H9 (cell line): ENCODE measurements at regions not wholly inside any gene's neighbourhood (a gene's known extent, or its start where the extent isn't known, plus 50 kb on each side); places are given as distances from the start of the nearest gene placed in this dataset.

ENCODE experiments used
- DNase-seq: peaks from one replicate; pipeline ENCODE4 v3.0.0-alpha.2; 2017
- H2AFZ ChIP-seq: one replicate; pipeline ENCODE4 v1.6.1; 2013; ENCODE audit warnings: mild to moderate bottlenecking, low read length, control low read depth, moderate library complexity
- H2AK5ac ChIP-seq: 2 replicates; pipeline ENCODE4 v1.6.1; 2013; ENCODE audit warnings: low read length, control low read depth, mixed read lengths; ENCODE audit not compliant: insufficient read length
- H2BK120ac ChIP-seq: one replicate; pipeline ENCODE4 v1.6.1; 2013; ENCODE audit warnings: low read depth, mild to moderate bottlenecking, low read length, control low read depth, inconsistent platforms; ENCODE audit not compliant: poor library complexity, severe bottlenecking
- H2BK12ac ChIP-seq: 2 replicates; pipeline ENCODE4 v1.6.1; 2013; ENCODE audit warnings: low read length, control low read depth, mixed read lengths, low read depth; ENCODE audit not compliant: insufficient read length
- H2BK15ac ChIP-seq: 2 replicates; pipeline ENCODE4 v1.6.1; 2013; ENCODE audit warnings: low read depth, low read length, control low read depth
- H2BK20ac ChIP-seq: one replicate; pipeline ENCODE4 v1.6.1; 2013; ENCODE audit warnings: low read depth, mild to moderate bottlenecking, low read length, control low read depth, inconsistent platforms; ENCODE audit not compliant: poor library complexity, severe bottlenecking
- H2BK5ac ChIP-seq: 2 replicates; pipeline ENCODE4 v1.6.1; 2013; ENCODE audit warnings: low read length, control low read depth, mixed read lengths; ENCODE audit not compliant: insufficient read length
- H3K14ac ChIP-seq: 2 replicates; pipeline ENCODE4 v1.6.1; 2013; ENCODE audit warnings: low read length, control low read depth; ENCODE audit not compliant: insufficient read depth
- H3K18ac ChIP-seq: 2 replicates; pipeline ENCODE4 v1.6.1; 2013; ENCODE audit warnings: low read depth, mild to moderate bottlenecking, mixed read lengths, low read length, control low read depth; ENCODE audit not compliant: insufficient read length
- H3K23ac ChIP-seq: 2 replicates; pipeline ENCODE4 v1.6.1; 2013; ENCODE audit warnings: low read length, control low read depth, mixed read lengths, low read depth; ENCODE audit not compliant: insufficient read length
- H3K23me2 ChIP-seq: 2 replicates; pipeline ENCODE4 v1.6.1; 2013; ENCODE audit warnings: low read depth, mild to moderate bottlenecking, mixed read lengths, low read length, control low read depth; ENCODE audit not compliant: insufficient read length, poor library complexity, severe bottlenecking
- H3K27ac ChIP-seq: 2 replicates; pipeline ENCODE4 v1.5.1; 2013; ENCODE audit warnings: low read length, control low read depth, mixed read lengths, low read depth; ENCODE audit not compliant: insufficient read length
- H3K27me3 ChIP-seq: 2 replicates; pipeline ENCODE4 v1.6.1; 2013; ENCODE audit warnings: low read length, control low read depth, inconsistent platforms; ENCODE audit not compliant: insufficient read depth
- H3K4ac ChIP-seq: 2 replicates; pipeline ENCODE4 v1.6.1; 2013; ENCODE audit warnings: low read depth, mild to moderate bottlenecking, control low read depth, inconsistent platforms, low read length, moderate library complexity
- H3K4me1 ChIP-seq: 2 replicates; pipeline ENCODE4 v1.6.1; 2013; ENCODE audit warnings: low read length, control low read depth, inconsistent platforms; ENCODE audit not compliant: insufficient read depth
- H3K4me2 ChIP-seq: 2 replicates; pipeline ENCODE4 v1.6.1; 2013; ENCODE audit warnings: low read length, control low read depth, mixed read lengths; ENCODE audit not compliant: insufficient read length, insufficient read depth
- H3K56ac ChIP-seq: 2 replicates; pipeline ENCODE4 v1.6.1; 2013; ENCODE audit warnings: low read depth, mild to moderate bottlenecking, mixed read lengths, low read length, control low read depth; ENCODE audit not compliant: insufficient read length
- H3K79me1 ChIP-seq: 2 replicates; pipeline ENCODE4 v1.6.1; 2013; ENCODE audit warnings: low read depth, mild to moderate bottlenecking, moderate library complexity, low read length, control low read depth, inconsistent platforms; ENCODE audit not compliant: insufficient read depth, poor library complexity, severe bottlenecking
- H3K79me2 ChIP-seq: 2 replicates; pipeline ENCODE4 v1.6.1; 2013; ENCODE audit warnings: low read length, control low read depth, inconsistent platforms; ENCODE audit not compliant: insufficient read depth
- H3K9ac ChIP-seq: 2 replicates; pipeline ENCODE4 v1.6.1; 2013; ENCODE audit warnings: low read length, control low read depth, mixed read lengths; ENCODE audit not compliant: insufficient read length; ENCODE audit errors: extremely low read depth
- H3K9me3 ChIP-seq: one replicate; pipeline ENCODE4 v1.6.1; 2013; ENCODE audit warnings: low read depth, low read length, inconsistent platforms; ENCODE audit not compliant: control insufficient read depth
- H3T11ph ChIP-seq: one replicate; pipeline ENCODE4 v1.6.1; 2013; ENCODE audit warnings: mild to moderate bottlenecking, low read length, control low read depth, inconsistent platforms
- H4K20me1 ChIP-seq: one replicate; pipeline ENCODE4 v1.6.1; 2013; ENCODE audit not compliant: control insufficient read depth, insufficient read length, insufficient read depth
- H4K5ac ChIP-seq: 2 replicates; pipeline ENCODE4 v1.6.1; 2013; ENCODE audit warnings: low read depth, mild to moderate bottlenecking, mixed read lengths, low read length, control low read depth; ENCODE audit not compliant: insufficient read length
- H4K8ac ChIP-seq: replicated peaks from 2 replicates; pipeline ENCODE4 v1.6.1; 2013; ENCODE audit warnings: low read length, control low read depth, mixed read lengths, low read depth; ENCODE audit not compliant: insufficient read length
- H4K91ac ChIP-seq: 2 replicates; pipeline ENCODE4 v1.6.1; 2013; ENCODE audit warnings: low read depth, mild to moderate bottlenecking, moderate library complexity, mixed read lengths, low read length, control low read depth; ENCODE audit not compliant: insufficient read length
- H3K27ac Mint-ChIP-seq, 3 experiments: 2 replicates in 2 of 3; 3 replicates in 1 of 3; pipeline ENCODE4 v1.8.0; 2020 to 2021; ENCODE audit warnings: mixed read lengths in 3 of 3, mild to moderate bottlenecking in 1 of 3, moderate library complexity in 1 of 3
- H3K27me3 Mint-ChIP-seq: 2 replicates; pipeline ENCODE4 v1.8.0; 2021; ENCODE audit warnings: low read depth, mild to moderate bottlenecking, moderate library complexity, mixed read lengths
- H3K36me3 Mint-ChIP-seq, 3 experiments: 2 replicates in 2 of 3; 3 replicates in 1 of 3; pipeline ENCODE4 v1.8.0; 2020 to 2021; ENCODE audit warnings: low read depth in 3 of 3, mixed read lengths in 3 of 3; ENCODE audit not compliant: insufficient read depth in 1 of 3
- H3K4me1 Mint-ChIP-seq, 2 experiments: 2 replicates each; pipeline ENCODE4 v1.8.0; 2020; ENCODE audit warnings: mixed read lengths in 2 of 2
- H3K4me3 Mint-ChIP-seq, 2 experiments: 2 replicates in 1 of 2; 3 replicates in 1 of 2; pipeline ENCODE4 v1.8.0; 2020 to 2021; ENCODE audit warnings: mild to moderate bottlenecking in 2 of 2, mixed read lengths in 2 of 2, moderate library complexity in 1 of 2
- H3K9me3 Mint-ChIP-seq, 2 experiments: 2 replicates in 1 of 2; 3 replicates in 1 of 2; pipeline ENCODE4 v1.8.0; 2020; ENCODE audit warnings: mild to moderate bottlenecking in 2 of 2, mixed read lengths in 2 of 2, moderate library complexity in 1 of 2
- WGBS: extraction: QIAGEN DNeasy Blood & Tissue Kit; methylation state at CpG from one replicate; pipeline ENCODE4 v1.1.7; 2013; ENCODE audit warnings: missing lambda C conversion rate, low lambda C conversion rate, mixed read lengths; ENCODE audit not compliant: insufficient read length; ENCODE audit errors: extremely low coverage; 5-methylcytosine and 5-hydroxymethylcytosine counted together
- TF ChIP-seq, protein P1 (sequence below): fragments of 200-600 bp; sonication (generic); conservative IDR thresholded peaks from 3 replicates; pipeline ENCODE4 v1.8.0; 2021; ENCODE audit warnings: antibody characterized with exemption, mild to moderate bottlenecking

DNA sequence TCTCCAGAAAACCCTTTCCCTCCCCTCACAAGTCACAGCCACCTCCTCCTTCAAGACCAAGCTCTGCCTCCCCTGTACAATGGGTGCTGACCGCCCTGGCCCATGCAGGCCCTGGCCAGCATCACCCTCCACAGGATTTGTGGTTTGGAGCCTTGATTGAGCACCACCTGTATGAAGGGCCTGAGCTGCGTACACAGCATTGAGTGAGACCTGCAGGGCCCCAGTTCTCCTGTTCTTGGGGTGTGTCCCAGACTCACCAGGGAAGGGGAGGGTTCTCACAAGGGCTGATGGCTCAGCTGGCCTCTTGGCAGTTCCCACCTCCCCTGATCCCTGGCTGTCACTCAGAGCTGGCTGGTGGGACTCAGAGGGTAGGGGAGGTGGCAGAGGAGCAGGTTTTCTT, 63.7 kb upstream of the IER5L start:
- Histone ChIP-seq H4K20me1 (no peaks in the 10 kb centered on the region), H2BK20ac (no peak overlapping the region), H3K27me3 (no peaks in the 10 kb centered on the region), H3K14ac (no peak overlapping the region), H2AK5ac (no peak overlapping the region), H3K9ac (no peak overlapping the region), H3K23ac (no peak overlapping the region), H4K5ac (no peak overlapping the region), H3K27ac (no peak overlapping the region), H2BK15ac (no peak overlapping the region), H3T11ph (no peak overlapping the region), H3K56ac (no peak overlapping the region), H4K8ac (no peak overlapping the region), H2BK12ac (no peak overlapping the region), H3K79me1 (no peaks in the 10 kb centered on the region), H3K79me2 (no peaks in the 10 kb centered on the region), H3K9me3 (no peaks in the 10 kb centered on the region), H2AFZ (no peak overlapping the region), H2BK5ac (no peak overlapping the region), H2BK120ac (no peak overlapping the region), H3K4ac (no peak overlapping the region), H3K18ac (no peak overlapping the region), H3K23me2 (no peaks in the 10 kb centered on the region), H3K4me2 (no peak overlapping the region), H4K91ac (no peak overlapping the region), H3K4me1 (no peaks in the 10 kb centered on the region)
- no peaks in the 10 kb centered on the region for H3K36me3 Mint-ChIP-seq
- H3K4me1 Mint-ChIP-seq = peaks cover 15 to 34% of the 10 kb centered on the region in 2 experiments
- no peak overlapping the region for H3K27ac Mint-ChIP-seq
- WGBS = no CpG with 5 or more reads among the region's 2 CpGs
- no peak for DNase-seq
- H3K9me3 Mint-ChIP-seq = no peaks in the 10 kb centered on the region
- H3K27me3 Mint-ChIP-seq = peaks cover 15% of the 10 kb centered on the region
- no peak overlapping the region for H3K4me3 Mint-ChIP-seq
- TF ChIP-seq, protein P1, sequence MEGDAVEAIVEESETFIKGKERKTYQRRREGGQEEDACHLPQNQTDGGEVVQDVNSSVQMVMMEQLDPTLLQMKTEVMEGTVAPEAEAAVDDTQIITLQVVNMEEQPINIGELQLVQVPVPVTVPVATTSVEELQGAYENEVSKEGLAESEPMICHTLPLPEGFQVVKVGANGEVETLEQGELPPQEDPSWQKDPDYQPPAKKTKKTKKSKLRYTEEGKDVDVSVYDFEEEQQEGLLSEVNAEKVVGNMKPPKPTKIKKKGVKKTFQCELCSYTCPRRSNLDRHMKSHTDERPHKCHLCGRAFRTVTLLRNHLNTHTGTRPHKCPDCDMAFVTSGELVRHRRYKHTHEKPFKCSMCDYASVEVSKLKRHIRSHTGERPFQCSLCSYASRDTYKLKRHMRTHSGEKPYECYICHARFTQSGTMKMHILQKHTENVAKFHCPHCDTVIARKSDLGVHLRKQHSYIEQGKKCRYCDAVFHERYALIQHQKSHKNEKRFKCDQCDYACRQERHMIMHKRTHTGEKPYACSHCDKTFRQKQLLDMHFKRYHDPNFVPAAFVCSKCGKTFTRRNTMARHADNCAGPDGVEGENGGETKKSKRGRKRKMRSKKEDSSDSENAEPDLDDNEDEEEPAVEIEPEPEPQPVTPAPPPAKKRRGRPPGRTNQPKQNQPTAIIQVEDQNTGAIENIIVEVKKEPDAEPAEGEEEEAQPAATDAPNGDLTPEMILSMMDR = no peak
